GM04504 (cell line): ENCODE measurements at regions not wholly inside any gene's neighbourhood (a gene's known extent, or its start where the extent isn't known, plus 50 kb on each side); places are given as distances from the start of the nearest gene placed in this dataset.

Experiments used
- DNase-seq: peaks from one replicate; pipeline ENCODE4 v3.0.0-alpha.2; 2012; ENCODE audit warnings: low read depth

- DNase-seq = no peak
These were observed 88.3 kb upstream of the CCDC68 start for GRCh38 chr18:55047546-55047945.

- DNase-seq = no peak
These were observed 82.1 kb upstream of the CCDC68 start for GRCh38 chr18:55041366-55041765.

- no peak for DNase-seq
These were observed 78.9 kb upstream of the CCDC68 start for GRCh38 chr18:55038162-55038561.

- DNase-seq = no peak
These were observed 75.5 kb upstream of the CCDC68 start for GRCh38 chr18:55034742-55035141.

- no peak for DNase-seq
These were observed 72.7 kb upstream of the CCDC68 start for GRCh38 chr18:55031979-55032378.

GRCh38 chr18:55031576-55031975, 72.3 kb upstream of the CCDC68 start:
- DNase-seq = no peak

GRCh38 chr18:55031164-55031563, 71.9 kb upstream of the CCDC68 start:
- no peak for DNase-seq

- DNase-seq = no peak
These were observed 65.3 kb upstream of the CCDC68 start for GRCh38 chr18:55024564-55024963.

GRCh38 chr18:55018602-55019001, 59.3 kb upstream of the CCDC68 start:
- no peak for DNase-seq

GRCh38 chr18:55014095-55014494, 54.8 kb upstream of the CCDC68 start:
- no peak for DNase-seq

- no peak for DNase-seq
These were observed 54.4 kb upstream of the CCDC68 start for GRCh38 chr18:55013685-55014084.

- DNase-seq = no peak
These were observed 53.8 kb upstream of the CCDC68 start for GRCh38 chr18:55013086-55013485.

GRCh38 chr18:55012008-55012407, 52.7 kb upstream of the CCDC68 start:
- DNase-seq = peak; percentile 25
